Activated CD8-positive, alpha-beta memory T cell treated with anti-CD3 and anti-CD28 coated beads, Interleukin-2, amount 50 U/mL, for 4 hours (primary cell): ENCODE measurements at regions not wholly inside any gene's neighbourhood (a gene's known extent, or its start where the extent isn't known, plus 50 kb on each side); places are given as distances from the start of the nearest gene placed in this dataset.

Experiments
- DNase-seq: peaks from one replicate; pipeline ENCODE4 v3.0.0-alpha.2; 2020

DNA sequence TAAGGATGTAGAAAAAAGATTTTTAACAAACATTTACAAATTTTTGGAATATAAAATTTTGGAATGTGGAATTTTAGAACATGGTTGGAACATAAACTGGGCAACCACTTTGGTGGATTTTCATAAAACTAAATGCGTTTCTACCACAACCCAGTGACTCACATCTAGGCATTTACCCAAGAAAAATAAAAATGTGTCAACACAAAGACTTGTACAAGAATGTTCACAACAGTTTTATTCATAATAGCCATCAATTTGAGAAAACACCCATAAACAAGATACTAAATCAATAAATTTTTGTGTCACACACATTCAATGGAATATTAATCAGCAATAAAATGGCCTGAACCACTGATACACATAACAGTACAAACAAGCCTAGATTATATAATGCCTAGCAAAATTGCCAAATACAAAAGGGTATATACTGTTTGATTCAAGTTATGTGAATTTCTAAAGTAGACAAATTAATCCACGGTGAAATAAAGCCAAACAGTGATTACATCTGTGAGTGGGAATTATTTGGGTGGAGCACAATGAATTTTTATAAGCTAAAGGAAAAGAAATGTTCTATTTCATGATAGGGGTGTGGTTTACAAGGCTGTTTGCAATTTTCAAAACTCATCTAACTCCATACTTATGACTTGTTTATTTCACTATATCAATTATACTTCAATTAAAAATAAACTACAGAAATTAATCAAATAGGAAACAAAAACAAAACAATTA, 415.2 kb upstream of the OR4E1 start:
- no peak for DNase-seq

DNA sequence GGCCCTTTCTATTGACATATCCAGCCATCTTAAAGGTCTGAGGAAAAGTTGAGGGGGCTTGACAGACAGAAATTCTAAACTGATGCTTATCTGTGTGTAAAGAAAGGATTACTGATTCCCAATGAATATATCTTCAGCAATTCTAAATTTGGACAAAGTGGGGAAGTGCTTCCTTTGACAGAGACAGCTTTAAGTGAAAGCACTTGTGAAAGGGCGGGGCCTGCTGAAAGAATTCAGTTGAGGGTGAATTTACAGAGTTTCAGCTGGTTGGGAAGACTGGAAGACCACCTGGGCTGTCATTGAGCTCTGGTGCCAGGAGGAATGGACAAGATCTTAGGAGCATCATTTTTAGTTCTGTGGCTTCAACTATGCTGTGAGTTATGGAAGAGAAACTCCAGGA, 412.5 kb upstream of the OR4E1 start:
- no peak for DNase-seq

DNA sequence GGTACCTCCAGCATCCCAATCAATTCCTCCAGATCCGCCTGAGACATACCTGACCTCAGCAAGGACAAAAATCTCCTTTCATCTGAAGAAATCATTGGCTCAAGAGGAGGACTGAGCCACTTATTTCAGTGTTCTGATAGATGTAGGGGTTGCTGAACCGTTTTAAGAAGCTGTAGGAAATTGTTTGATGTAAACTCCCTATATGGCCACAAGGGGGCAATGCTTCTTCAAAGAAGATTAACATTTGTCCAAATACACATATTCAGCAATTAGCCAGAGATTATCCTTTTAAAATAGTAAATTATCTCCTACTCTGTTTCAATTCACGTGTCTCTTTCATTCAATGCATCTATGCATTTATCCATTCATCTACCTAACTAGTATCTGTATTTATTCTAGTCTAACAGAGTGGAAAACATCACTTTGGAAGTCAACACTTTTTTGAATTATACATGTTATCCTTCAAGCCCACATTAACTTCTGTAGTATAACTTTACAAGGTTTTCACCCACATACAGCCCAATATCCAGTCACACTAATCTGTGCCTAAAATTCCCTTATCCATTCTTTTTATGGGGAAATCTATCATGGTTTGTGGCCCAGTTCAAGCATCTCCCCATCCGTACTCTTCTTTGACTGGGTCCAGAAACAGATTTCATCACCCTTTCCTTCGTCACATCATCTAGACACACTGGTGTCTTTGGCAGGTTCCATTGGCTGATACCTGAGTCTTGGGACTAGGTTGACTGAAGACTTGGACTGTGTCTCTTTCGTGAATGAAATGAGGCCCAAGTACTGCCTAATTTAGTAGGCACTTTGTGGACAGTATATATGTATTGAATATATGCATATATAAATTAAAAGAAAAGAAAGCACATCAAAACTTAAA, 411.0 kb upstream of the OR4E1 start:
- no peak for DNase-seq

DNA sequence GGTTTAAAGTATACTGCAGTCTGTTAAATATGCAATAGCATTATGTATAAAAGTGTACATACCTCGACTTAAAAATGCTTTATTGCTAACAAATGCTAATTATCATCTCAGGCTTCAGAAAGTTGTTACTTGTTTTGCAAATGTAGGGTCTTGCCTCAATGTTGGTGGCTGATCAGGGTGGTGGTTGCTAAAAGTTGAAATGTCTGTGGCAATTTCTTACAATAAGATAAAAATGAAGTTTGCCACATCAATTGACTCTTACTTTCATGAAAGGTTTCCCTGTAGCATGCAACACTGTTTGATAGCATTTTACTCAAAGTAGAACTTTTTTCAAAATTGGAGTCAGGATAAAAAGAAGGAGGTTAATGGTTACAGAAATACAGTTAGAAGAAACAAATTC, 407.7 kb upstream of the OR4E1 start:
- no peak for DNase-seq

DNA sequence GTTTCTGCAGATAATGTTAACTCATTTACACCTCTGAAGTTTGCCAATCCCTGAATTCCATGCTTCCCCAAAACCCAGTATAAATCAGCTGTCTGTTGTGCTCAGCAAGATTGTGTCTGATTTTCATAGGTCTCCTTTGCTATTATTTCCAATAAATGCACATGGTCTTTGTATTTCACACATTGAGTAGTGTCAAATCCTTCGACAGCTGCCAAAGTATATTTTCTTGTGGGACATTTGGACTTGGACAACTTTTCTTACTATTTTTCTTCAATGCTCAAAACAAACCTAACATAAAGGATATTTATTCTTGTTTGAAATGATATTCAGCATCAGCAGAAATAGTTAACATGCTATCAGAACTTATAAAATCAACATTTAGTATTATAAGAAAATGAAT, 406.1 kb upstream of the OR4E1 start:
- no peak for DNase-seq

DNA sequence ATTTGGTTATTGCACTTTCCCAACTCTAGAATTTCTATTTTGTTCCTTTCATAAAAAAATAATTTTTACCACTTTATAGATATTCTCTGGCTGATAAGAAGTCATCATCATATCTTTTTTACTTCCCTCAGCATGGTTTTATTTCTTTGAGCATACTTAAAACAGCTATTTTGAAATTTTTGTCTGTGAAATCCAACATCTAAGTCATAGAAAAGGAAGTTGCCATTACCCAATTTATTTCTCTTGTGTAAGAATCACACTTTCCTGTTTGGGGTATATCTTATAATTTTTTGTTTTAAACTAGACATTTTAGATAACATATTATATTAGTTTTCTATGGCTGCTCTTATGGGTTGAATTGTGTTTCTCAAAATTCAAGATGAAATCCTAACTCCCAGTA, 400.2 kb upstream of the OR4E1 start:
- no peak for DNase-seq

DNA sequence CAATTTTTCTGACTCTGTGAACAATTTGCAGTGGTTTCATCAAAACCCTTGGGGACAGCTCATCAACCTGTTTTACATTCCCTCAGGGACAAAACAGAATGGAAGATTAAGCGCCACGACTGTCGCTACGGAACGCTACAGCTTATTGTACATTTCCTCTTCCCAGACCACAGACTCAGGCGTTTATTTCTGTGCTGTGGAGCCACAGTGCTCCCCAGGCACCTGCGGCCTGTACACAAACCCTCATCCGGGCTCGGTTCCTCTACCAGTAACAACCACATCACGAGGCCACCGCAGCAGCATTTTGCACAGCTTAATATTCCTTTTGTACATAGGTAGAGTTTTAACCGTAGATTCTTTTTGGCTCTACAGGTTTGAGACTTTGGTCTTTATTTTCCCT, 397.4 kb upstream of the OR4E1 start:
- peak; percentile 23 for DNase-seq

DNA sequence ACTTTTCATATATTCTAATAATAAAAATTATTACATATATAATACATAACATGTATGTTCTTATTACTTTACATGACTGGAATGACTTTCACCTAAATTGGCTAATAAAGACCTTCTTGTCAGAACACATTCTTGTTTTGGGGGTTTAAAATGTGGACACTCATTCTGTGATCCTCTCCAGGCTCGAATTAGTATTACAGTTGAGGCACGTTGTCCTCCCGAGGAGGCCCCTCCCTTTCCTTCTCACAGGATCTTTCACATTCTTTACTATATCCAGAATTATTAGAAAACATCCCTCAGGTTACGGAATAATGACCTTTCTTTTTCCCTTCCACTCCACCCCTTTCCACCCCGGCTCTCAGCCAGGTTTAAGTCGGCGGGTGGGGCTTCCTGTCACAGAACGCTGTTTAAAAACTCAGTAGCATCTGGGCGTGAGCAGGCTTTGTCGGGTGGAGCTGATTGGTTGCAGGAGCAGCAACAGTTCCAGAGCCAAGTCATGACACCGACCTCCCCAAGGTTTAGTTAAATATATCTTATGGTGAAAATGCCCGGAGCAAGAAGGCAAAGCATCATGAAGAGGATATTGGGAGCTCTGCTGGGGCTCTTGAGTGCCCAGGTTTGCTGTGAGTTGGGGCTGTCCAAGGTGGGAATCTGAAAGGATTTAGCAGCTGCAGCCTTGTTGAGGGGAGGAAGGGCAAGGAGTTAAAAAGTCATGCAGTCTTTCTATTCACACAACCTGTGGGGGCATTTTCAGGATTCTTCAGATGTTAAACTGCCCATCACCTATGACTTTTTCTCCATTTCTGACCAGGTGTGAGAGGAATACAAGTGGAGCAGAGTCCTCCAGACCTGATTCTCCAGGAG, 396.7 kb upstream of the OR4E1 start:
- peak; percentile 40 for DNase-seq

DNA sequence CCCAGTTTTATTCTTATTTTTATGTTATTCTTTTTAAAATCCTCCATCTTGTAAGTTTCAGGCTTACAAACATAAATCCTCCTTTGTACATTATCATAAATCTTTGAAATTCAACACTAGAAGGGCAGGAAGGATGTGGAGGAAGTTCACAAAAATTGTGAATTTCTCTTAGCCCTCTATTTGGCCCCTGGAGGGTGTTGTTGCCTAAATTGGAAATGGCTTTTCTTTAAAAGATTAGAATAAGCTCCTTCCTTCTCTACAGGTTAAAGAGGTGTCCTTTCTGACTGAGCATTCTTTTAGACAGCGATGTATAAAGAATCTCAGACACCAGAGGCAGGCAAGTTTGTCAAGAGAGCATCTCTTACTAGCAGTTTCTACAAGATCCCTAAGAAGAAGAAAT, 391.7 kb upstream of the OR4E1 start:
- no peak for DNase-seq

DNA sequence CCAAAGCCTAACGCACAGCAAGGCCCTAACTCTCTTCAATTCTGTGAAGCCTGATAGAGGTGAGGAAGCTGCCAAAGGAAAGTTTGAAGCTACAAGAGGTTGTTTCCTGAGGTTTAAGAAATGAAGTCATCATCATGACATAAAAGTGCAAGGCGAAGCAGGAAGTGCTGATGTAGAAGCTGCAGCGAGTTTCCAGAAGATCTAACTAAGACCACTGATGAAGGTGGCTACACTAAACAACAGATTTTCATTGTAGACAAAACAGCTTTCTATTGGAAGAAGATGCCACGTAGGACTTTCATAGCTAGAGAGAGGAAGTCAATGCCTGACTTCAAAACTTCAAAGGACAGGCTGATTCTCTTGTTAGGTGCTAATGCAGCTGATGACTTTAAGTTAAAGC, 385.6 kb upstream of the OR4E1 start:
- no peak for DNase-seq

DNA sequence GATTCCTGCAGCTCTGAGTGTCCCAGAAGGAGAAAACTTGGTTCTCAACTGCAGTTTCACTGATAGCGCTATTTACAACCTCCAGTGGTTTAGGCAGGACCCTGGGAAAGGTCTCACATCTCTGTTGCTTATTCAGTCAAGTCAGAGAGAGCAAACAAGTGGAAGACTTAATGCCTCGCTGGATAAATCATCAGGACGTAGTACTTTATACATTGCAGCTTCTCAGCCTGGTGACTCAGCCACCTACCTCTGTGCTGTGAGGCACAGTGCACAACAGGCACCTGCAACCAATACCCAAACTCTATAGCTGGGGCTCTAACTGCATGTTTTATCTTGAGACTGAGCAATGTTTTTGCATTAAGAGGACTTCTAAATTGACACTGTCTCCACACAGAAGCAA, 379.2 kb upstream of the OR4E1 start:
- peak; percentile 21 for DNase-seq

DNA sequence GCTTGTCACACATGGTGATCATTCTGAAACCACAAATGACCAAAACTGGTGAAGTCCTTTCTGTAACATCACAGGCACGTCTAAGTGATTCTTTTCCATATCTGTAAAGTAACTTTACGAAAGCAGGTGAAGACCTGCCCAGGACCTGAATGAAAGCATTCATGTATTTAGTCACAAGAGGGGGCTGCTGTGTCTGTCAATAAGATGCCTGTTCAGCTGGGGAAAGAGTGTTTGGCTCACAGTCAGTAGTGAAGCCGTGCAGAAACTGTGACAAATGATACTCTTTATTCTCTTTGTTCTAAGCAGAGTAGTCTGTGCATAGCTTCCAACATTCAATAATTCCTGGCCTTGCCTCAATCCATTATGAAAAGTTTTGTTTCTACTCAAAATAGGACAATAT, 373.5 kb upstream of the OR4E1 start:
- peak; percentile 16 for DNase-seq

DNA sequence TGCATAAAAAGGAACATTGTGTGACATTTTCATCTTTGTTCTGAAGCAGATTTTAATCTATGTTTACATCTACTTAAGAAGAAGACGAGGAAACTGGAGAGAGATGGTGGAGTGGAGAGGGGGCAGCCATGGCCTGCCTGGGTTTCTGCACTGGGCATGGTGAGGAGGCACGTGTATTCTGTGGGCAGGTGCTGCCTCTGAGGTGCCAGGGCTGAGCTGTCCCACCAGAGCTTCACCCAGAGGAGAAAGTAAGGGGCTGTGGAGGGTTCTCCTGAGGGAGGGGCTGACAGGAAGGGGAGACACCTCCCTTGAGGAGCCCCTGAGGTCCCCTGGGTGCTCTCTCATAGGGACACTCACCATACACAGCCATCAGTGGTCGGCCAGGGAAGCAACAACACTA, 372.4 kb upstream of the OR4E1 start:
- no peak for DNase-seq

DNA sequence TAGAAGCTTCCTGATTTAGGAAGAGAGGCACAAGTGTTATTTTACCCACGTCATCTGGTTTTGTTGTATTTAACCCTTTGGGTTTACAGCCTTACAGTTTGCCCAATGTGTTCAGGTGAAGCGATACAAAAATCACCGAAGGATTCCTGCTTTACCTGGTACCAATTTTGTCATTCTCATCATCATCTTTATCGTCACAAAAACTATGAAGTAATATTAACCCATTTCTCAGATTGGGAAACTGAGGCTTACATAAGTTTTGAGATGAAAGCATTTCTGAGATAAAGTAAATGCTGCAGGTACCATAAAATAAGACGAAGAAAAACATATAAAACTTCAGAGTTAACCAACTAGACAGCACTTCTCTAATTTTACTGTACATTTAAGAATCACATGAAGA, 370.6 kb upstream of the OR4E1 start:
- no peak for DNase-seq

DNA sequence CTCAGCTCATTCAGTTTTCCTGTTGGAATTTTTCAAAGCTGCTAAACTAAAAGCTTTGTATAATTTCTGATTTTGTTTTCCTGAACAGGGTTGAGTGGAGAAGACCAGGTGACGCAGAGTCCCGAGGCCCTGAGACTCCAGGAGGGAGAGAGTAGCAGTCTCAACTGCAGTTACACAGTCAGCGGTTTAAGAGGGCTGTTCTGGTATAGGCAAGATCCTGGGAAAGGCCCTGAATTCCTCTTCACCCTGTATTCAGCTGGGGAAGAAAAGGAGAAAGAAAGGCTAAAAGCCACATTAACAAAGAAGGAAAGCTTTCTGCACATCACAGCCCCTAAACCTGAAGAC, 367.1 kb upstream of the OR4E1 start:
- DNase-seq, result no peak

DNA sequence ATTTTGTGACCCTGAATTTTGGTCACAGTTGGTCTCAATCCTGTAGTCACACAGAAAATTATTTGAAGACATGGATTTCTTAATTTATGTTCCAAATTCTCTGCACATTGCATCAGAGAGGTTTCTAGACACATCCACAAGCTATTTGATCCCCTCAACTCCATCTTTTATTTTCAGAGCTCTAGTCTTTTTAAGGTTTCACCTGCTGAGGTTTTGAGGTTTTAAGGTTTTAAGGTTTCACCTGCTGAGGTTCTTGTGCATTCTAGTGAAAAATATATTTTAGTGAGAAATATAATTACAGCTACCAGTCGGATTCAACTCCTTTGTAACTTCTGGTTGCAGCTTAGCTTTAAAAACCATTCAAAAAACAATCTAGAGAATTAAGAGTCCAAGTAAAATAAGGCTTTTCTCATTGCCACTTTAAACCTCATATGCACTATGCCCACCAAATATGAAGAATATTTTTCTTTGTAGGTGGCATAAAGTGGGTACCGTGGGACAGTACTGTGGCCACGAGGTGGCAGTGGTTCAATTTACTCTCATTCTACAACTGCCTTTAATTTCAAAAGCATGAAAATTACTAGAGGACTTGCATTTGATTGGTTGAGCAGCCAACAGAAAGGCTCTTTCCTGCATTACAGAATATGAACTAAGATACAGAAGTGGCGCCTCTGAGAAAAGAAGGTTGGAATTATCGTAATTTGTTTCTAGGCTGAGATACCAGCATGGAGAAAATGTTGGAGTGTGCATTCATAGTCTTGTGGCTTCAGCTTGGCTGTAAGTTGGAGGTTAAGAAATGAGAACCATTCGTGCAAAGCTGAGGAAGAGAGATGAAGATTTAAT, 366.5 kb upstream of the OR4E1 start:
- peak; percentile 41 for DNase-seq

DNA sequence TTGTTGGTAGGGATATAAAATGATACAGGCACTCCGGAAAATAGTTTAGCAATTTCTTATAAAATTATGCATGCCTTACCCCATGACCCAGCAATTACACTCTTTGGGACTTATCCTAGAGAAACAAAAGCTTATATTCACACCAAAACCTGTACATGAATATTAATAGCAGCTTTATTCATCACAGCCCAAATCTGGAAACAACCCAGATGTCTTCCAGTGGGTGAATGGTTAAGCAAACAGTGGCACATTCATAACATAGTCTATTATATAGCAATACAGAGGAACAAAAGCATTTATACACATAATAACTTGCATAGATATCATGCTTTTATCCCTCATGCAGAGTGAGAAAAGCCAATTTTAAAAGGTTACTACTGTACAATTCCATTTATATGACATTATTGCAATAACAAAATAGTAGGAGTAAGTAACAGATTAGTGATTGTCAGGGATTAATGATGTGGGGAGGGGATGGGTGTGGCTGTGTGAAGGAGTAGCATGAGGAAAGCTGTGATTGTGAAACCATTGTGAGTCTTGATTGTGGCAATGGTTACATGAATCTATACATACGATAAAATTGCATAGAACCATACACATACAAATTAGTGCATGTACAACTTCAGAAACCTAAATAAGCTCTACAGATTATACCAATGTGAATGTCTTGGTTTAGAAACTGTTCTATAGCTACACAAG, 363.1 kb upstream of the OR4E1 start:
- DNase-seq, result no peak

DNA sequence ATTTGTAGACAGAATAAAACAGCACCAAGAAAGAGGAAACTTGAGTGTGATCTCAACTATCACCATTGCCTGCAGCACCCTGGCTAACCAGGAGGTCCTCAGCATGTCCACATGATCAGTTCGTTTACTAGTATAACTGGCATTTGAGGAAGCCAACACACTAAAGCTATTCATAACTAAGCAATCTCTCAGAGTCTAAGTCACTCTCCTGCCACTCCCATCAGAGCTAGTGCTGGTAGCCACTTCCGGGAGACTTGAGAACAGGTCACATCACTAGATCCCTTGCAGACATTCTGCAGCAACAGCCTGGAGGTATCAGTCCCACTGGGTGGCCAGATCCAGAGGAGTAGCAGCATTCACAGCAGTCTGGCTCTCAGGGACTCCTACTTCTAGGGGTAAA, 352.9 kb upstream of the OR4E1 start:
- DNase-seq, result no peak

DNA sequence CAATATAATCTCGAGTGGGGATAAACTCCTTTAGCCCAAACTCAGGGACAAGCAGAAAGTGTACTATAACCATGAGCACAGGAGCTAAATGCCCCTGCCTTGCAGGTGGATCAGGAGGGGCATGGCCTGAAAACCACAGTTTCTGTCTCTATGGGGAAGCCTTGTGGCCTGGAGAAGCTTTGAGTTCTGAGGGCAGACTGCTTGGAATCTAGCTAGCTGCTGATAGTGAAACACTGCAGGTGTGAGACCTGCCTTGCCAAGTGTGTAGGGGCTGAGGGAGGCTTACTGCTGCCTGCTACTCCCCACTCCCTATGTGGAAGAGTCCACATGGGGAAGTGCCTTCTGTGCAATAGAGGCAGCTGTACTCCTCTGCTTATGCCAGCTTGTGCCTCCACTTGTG, 352.3 kb upstream of the OR4E1 start:
- DNase-seq, result no peak

DNA sequence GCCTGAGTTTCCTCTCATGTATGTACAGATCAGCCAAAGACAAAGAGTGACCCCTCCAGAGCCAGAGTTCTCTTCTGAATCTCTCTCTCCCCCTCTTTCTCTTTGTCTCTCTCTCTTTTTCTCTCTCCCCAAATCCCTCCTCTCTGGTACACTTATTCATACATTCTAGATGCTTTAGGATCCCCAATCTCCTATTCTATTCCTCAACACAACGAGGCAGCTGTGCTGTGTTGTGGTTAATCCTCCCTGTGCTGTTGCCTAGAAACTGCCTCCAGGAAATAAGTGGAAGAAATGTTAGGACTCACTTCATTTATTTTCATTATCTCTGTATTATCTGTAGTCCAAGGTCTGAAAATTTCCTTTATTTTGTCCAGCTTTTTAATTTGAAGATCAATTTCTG, 350.5 kb upstream of the OR4E1 start:
- no peak for DNase-seq

DNA sequence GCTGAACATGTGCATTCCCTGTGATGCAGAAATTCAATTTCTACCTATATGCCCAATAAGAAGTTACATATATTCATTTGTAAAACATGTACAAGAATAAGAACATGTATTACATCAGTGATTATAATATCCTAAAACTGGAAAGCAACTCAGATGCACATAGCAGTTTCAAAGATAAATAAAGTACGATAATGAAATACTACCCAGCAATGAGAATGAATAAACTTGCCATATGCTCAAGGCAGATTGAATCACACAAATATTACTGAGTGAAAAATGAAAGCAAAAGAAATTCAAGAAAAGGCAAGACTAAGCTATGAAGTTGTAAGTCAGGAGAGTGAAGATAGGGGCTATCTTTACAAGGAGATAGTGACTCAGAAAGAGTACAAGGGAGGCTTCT, 345.3 kb upstream of the OR4E1 start:
- DNase-seq, result no peak

DNA sequence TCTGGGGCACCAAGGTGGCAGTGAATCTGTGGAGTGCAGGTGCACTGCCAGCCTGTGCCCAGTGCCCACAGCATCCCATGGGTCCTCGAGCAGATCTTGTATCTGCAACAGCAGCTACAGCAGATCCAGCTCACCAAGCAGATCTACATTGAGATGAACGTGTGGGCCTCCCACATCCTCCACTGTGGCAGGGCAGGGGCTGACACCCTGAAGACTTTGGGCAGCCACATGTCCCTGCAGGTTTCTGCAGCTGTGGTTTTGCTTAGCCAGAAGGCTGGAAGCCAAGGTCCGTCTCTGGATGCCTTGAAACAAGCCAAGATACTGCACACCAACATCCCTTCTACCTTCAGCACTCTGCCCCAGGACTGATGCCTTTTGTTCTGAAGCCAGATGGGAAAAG, 338.8 kb upstream of the OR4E1 start:
- DNase-seq, result no peak
